HepG2 (cell line): ENCODE measurements at regions not wholly inside any gene's neighbourhood (a gene's known extent, or its start where the extent isn't known, plus 50 kb on each side); places are given as distances from the start of the nearest gene placed in this dataset.

ENCODE experiments used
- AGO2 ChIP-seq: fragments of 200-400 bp; formaldehyde crosslinking; optimal IDR thresholded peaks from 2 replicates; pipeline ENCODE3; 2017; ENCODE audit warnings: mild to moderate bottlenecking, low read depth, low read length, moderate library complexity
- BATF2 ChIP-seq: sonication (generic); formaldehyde crosslinking; IDR thresholded peaks from 2 replicates; pipeline ENCODE4 v1.8.0; 2022; ENCODE audit warnings: mild to moderate bottlenecking, missing genetic modification reagents, moderate library complexity
- CREB1 ChIP-seq, 2 experiments: fragments of 450-650 bp in 1 of 2; IDR thresholded peaks; 2 replicates each; pipeline ENCODE4 v1.6.1; 2016 to 2017; ENCODE audit warnings: control low read depth in 1 of 2, mild to moderate bottlenecking in 1 of 2, missing compliant biosample characterization in 1 of 2, missing genetic modification characterization in 1 of 2
- DDIT3 ChIP-seq: sonication (generic); formaldehyde crosslinking; IDR thresholded peaks from 2 replicates; pipeline ENCODE4 v1.4.0; 2020; ENCODE audit warnings: mild to moderate bottlenecking, missing genetic modification reagents
- ELF1 ChIP-seq: sonication (generic); formaldehyde crosslinking; IDR thresholded peaks from 2 replicates; pipeline ENCODE4 v1.4.0; 2020; ENCODE audit warnings: missing genetic modification reagents
- EP300 ChIP-seq, 3 experiments: sonication (generic) in 1 of 3; formaldehyde crosslinking in 1 of 3; IDR thresholded peaks; 2 replicates each; pipeline versions ENCODE4 v1.5.1 to v1.6.1; 2011 to 2020; ENCODE audit warnings: low read depth in 2 of 3, low read length in 2 of 3, borderline replicate concordance in 1 of 3, improper control_type of control experiment in 1 of 3, mild to moderate bottlenecking in 1 of 3, missing genetic modification reagents in 1 of 3, moderate library complexity in 1 of 3
- GABPB1 ChIP-seq: IDR thresholded peaks from 2 replicates; pipeline ENCODE4 v1.6.1; 2016; ENCODE audit warnings: mild to moderate bottlenecking, missing genetic modification reagents, moderate library complexity, missing compliant biosample characterization
- GATA4 ChIP-seq: sonication (generic); IDR thresholded peaks from 2 replicates; pipeline ENCODE4 v1.6.1; 2016; ENCODE audit warnings: antibody characterized with exemption, low read depth, borderline replicate concordance
- GTF3A ChIP-seq: sonication (generic); formaldehyde crosslinking; conservative IDR thresholded peaks from 2 replicates; pipeline ENCODE4 v1.4.0; 2020; ENCODE audit warnings: mild to moderate bottlenecking, missing genetic modification reagents
- LBX2 ChIP-seq: sonication (generic); formaldehyde crosslinking; IDR thresholded peaks from 2 replicates; pipeline ENCODE4 v1.5.0; 2020; ENCODE audit warnings: missing genetic modification reagents, mild to moderate bottlenecking, borderline replicate concordance
- MBNL3 ChIP-seq: fragments of 250-450 bp; sonication (Bioruptor Pico); conservative IDR thresholded peaks from 2 replicates; pipeline ENCODE4 v1.8.0; 2022; ENCODE audit warnings: mild to moderate bottlenecking, inconsistent platforms
- RARA ChIP-seq: IDR thresholded peaks from 2 replicates; pipeline ENCODE4 v1.6.1; 2016; ENCODE audit warnings: missing genetic modification reagents, missing compliant biosample characterization
- RBAK ChIP-seq: sonication (generic); formaldehyde crosslinking; IDR thresholded peaks from 2 replicates; pipeline ENCODE4 v1.5.1; 2020; ENCODE audit warnings: mild to moderate bottlenecking, missing genetic modification reagents
- REXO4 ChIP-seq: sonication (generic); formaldehyde crosslinking; IDR thresholded peaks from 2 replicates; pipeline ENCODE4 v1.8.0; 2022; ENCODE audit warnings: missing genetic modification reagents, mild to moderate bottlenecking, borderline replicate concordance
- ZNF12 ChIP-seq: sonication (generic); formaldehyde crosslinking; IDR thresholded peaks from 2 replicates; pipeline ENCODE4 v1.5.0; 2020; ENCODE audit warnings: missing genetic modification reagents
- ZNF143 ChIP-seq: sonication (generic); formaldehyde crosslinking; IDR thresholded peaks from 2 replicates; pipeline ENCODE4 v1.4.0; 2020; ENCODE audit warnings: missing genetic modification reagents
- ZNF225 ChIP-seq: sonication (generic); formaldehyde crosslinking; IDR thresholded peaks from 2 replicates; pipeline ENCODE4 v1.4.0; 2020; ENCODE audit warnings: mild to moderate bottlenecking, missing genetic modification reagents
- ZNF230 ChIP-seq: sonication (generic); formaldehyde crosslinking; IDR thresholded peaks from 2 replicates; pipeline ENCODE4 v1.4.0; 2020; ENCODE audit warnings: mild to moderate bottlenecking, missing genetic modification reagents
- ZNF276 ChIP-seq: sonication (generic); formaldehyde crosslinking; IDR thresholded peaks from 2 replicates; pipeline ENCODE4 v1.4.0; 2020; ENCODE audit warnings: mild to moderate bottlenecking, low read depth, missing genetic modification reagents
- ZNF326 ChIP-seq: sonication (generic); formaldehyde crosslinking; IDR thresholded peaks from 2 replicates; pipeline ENCODE4 v1.4.0; 2020; ENCODE audit warnings: missing genetic modification reagents, borderline replicate concordance
- ZNF34 ChIP-seq: sonication (generic); formaldehyde crosslinking; IDR thresholded peaks from 2 replicates; pipeline ENCODE4 v1.4.0; 2020; ENCODE audit warnings: mild to moderate bottlenecking, missing genetic modification reagents, borderline replicate concordance
- ZNF367 ChIP-seq: sonication (generic); formaldehyde crosslinking; IDR thresholded peaks from 2 replicates; pipeline ENCODE4 v1.4.0; 2020; ENCODE audit warnings: missing genetic modification reagents, borderline replicate concordance
- ZNF530 ChIP-seq: sonication (generic); formaldehyde crosslinking; IDR thresholded peaks from 2 replicates; pipeline ENCODE4 v1.5.0; 2020; ENCODE audit warnings: low read depth, mild to moderate bottlenecking, missing genetic modification reagents
- ZNF564 ChIP-seq: sonication (generic); formaldehyde crosslinking; IDR thresholded peaks from 2 replicates; pipeline ENCODE4 v1.8.1; 2023; ENCODE audit warnings: mild to moderate bottlenecking, missing genetic modification reagents
- ZNF629 ChIP-seq: sonication (generic); formaldehyde crosslinking; conservative IDR thresholded peaks from 2 replicates; pipeline ENCODE4 v1.5.0; 2020; ENCODE audit warnings: missing genetic modification reagents
- ZNF720 ChIP-seq: sonication (generic); formaldehyde crosslinking; IDR thresholded peaks from 2 replicates; pipeline ENCODE4 v1.4.0; 2020; ENCODE audit warnings: missing genetic modification reagents
- ZNF883 ChIP-seq: sonication (generic); formaldehyde crosslinking; IDR thresholded peaks from 2 replicates; pipeline ENCODE4 v1.5.1; 2020; ENCODE audit warnings: mild to moderate bottlenecking, missing genetic modification reagents; ENCODE audit errors: not compliant biosample characterization

- TF ChIP-seq ZNF367 (CRISPR knock-in tag) (no peak), GABPB1 (CRISPR knock-in tag) (no peak), ZNF12 (peak; percentile 68; the same call in 1 of the 2 replicates), ZNF564 (CRISPR knock-in tag) (no peak), ZNF326 (CRISPR knock-in tag) (no peak), DDIT3 (CRISPR knock-in tag) (no peak), MBNL3 (no peak), GATA4 (no peak), ELF1 (CRISPR knock-in tag) (no peak), RBAK (CRISPR knock-in tag) (no peak), ZNF143 (CRISPR knock-in tag) (no peak), ZNF230 (no peak), ZNF225 (no peak), REXO4 (CRISPR knock-in tag) (no peak), ZNF34 (CRISPR knock-in tag) (no peak), ZNF530 (CRISPR knock-in tag) (no peak), ZNF883 (CRISPR knock-in tag) (no peak), RARA (peak; percentile 69), ZNF276 (CRISPR knock-in tag) (no peak), BATF2 (CRISPR knock-in tag) (no peak), LBX2 (no peak), EP300 (IDR thresholded peaks at IDR 0.05; ENCODE audit: low read depth in 2 of 2, low read length in 2 of 2) (peak in 1 of 2 experiments; percentile 50; a peak in 2 of 4 replicates), EP300 (CRISPR knock-in tag; IDR thresholded peaks at IDR 0.05; ENCODE audit: borderline replicate concordance) (no peak), AGO2 (no peak), ZNF720 (no peak), CREB1 (IDR thresholded peaks at IDR 0.05) (no peak), CREB1 (CRISPR knock-in tag; IDR thresholded peaks at IDR 0.05) (no peak), ZNF629 (CRISPR knock-in tag) (no peak), GTF3A (CRISPR knock-in tag) (no peak)
Observed at GRCh38 chr22:27480487-27480886, 321.1 kb downstream of the MN1 start (continued).
